ENCODE measurements at regions not wholly inside any gene's neighbourhood (a gene's known extent, or its start where the extent isn't known, plus 50 kb on each side); places are given as distances from the start of the nearest gene placed in this dataset.

DNA sequence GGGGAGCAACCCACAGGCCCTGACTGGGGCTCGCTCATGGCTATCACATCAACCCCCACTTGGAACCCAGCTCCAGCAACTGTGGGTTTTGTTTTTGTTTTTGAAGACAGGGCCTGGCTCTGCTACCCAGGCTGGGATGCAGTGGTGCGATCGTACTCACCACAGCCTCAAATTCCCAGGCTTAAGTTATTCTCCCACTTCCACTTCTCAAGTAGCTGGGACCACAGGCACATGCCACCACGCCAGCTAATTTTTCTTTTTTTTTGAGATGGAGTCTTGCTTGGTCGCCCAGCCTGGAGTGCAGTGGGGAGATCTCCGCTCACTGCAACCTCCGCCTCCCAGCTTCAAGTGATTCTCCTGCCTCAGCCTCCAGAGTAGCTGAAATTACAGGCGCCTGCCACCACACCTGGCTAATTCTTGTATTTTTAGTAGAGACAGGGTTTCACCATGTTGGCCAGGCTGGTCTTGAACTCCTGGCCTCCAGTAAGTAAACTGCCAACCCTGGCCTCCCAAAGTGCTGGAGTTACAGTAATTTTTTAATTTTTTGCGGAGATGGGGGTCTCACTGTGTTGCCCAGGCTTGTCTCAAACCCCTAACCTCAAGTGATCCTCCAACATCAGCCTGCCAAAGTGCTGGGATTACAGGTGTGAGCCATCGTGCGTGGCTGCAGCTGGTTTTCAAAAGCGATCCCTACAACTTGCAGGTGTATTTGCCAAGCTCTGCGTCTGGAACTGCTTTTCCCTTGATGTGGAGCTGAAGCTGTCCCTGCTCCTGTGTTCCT, 228.7 kb downstream of the SKIDA1 start:
- no peak for TF ChIP-seq POLR2A (IDR thresholded peaks at IDR 0.05)
- TF ChIP-seq, protein P1, sequence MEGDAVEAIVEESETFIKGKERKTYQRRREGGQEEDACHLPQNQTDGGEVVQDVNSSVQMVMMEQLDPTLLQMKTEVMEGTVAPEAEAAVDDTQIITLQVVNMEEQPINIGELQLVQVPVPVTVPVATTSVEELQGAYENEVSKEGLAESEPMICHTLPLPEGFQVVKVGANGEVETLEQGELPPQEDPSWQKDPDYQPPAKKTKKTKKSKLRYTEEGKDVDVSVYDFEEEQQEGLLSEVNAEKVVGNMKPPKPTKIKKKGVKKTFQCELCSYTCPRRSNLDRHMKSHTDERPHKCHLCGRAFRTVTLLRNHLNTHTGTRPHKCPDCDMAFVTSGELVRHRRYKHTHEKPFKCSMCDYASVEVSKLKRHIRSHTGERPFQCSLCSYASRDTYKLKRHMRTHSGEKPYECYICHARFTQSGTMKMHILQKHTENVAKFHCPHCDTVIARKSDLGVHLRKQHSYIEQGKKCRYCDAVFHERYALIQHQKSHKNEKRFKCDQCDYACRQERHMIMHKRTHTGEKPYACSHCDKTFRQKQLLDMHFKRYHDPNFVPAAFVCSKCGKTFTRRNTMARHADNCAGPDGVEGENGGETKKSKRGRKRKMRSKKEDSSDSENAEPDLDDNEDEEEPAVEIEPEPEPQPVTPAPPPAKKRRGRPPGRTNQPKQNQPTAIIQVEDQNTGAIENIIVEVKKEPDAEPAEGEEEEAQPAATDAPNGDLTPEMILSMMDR (IDR thresholded peaks at IDR 0.05), result no peak

All from Peyer's patch (tissue), 4 donors.